ENCODE measurements at regions not wholly inside any gene's neighbourhood (a gene's known extent, or its start where the extent isn't known, plus 50 kb on each side); places are given as distances from the start of the nearest gene placed in this dataset.

GRCh38 chr20:11447371-11448100 is 470.2 kb upstream of the BTBD3 start:
- no peak for DNase-seq
- Histone ChIP-seq H3K27me3 (ENCODE audit: low read length) (no peaks in the 10 kb centered on the region), H3K9me3 (ENCODE audit: low read length) (peaks cover 6% of the 10 kb centered on the region; the same call in 1 of the 2 replicates), H2AFZ (ENCODE audit: low read length) (no peak overlapping the region), H3K36me3 (ENCODE audit: insufficient read depth, low read length) (no peaks in the 10 kb centered on the region), H3K9me2 (replicated peaks; ENCODE audit: insufficient read depth, low read length) (no peaks in the 10 kb centered on the region), H3K27ac (ENCODE audit: low read length) (no peak overlapping the region), H3K9ac (ENCODE audit: low read length) (no peak overlapping the region), H4K20me1 (ENCODE audit: insufficient read depth, low read depth, low read length) (no peaks in the 10 kb centered on the region), H3K79me2 (ENCODE audit: low read length) (no peaks in the 10 kb centered on the region), H3K4me2 (ENCODE audit: low read depth, low read length, poor library complexity, severe bottlenecking) (no peak overlapping the region), H3K4me3 (ENCODE audit: low read length) (no peak overlapping the region), H3K4me1 (ENCODE audit: low read length) (no peaks in the 10 kb centered on the region)

GRCh38 chr20:11448554-11448953 is 469.1 kb upstream of the BTBD3 start:
- no peaks in the 10 kb centered on the region for H3K36me3 ChIP-seq (ENCODE audit: insufficient read depth, low read length)
- DNase-seq, result no peak
- H3K9me2 ChIP-seq (replicated peaks; ENCODE audit: insufficient read depth, low read length), result no peaks in the 10 kb centered on the region
- H3K9me3 ChIP-seq (ENCODE audit: low read length), result peaks cover 6% of the 10 kb centered on the region; the same call in 1 of the 2 replicates
- no peaks in the 10 kb centered on the region for H3K27me3 ChIP-seq (ENCODE audit: low read length)
- H3K9ac ChIP-seq (ENCODE audit: low read length), result no peak overlapping the region
- H3K4me2 ChIP-seq (ENCODE audit: low read depth, low read length, poor library complexity, severe bottlenecking), result no peak overlapping the region
- no peaks in the 10 kb centered on the region for H3K79me2 ChIP-seq (ENCODE audit: low read length)
- H2AFZ ChIP-seq (ENCODE audit: low read length), result no peak overlapping the region
- H4K20me1 ChIP-seq (ENCODE audit: insufficient read depth, low read depth, low read length), result no peaks in the 10 kb centered on the region
- no peak overlapping the region for H3K27ac ChIP-seq (ENCODE audit: low read length)
- H3K4me3 ChIP-seq (ENCODE audit: low read length), result no peak overlapping the region
- no peaks in the 10 kb centered on the region for H3K4me1 ChIP-seq (ENCODE audit: low read length)

- H3K36me3 ChIP-seq (ENCODE audit: insufficient read depth, low read length), result no peaks in the 10 kb centered on the region
- no peak overlapping the region for H2AFZ ChIP-seq (ENCODE audit: low read length)
Measured at GRCh38 chr20:11451793-11452291, 465.9 kb upstream of the BTBD3 start.

GRCh38 chr20:11452326-11452725 is 465.4 kb upstream of the BTBD3 start:
- Histone ChIP-seq H3K27ac (ENCODE audit: low read length) (no peak overlapping the region), H3K9me3 (ENCODE audit: low read length) (peaks cover 6% of the 10 kb centered on the region; the same call in 1 of the 2 replicates), H3K4me2 (ENCODE audit: low read depth, low read length, poor library complexity, severe bottlenecking) (no peak overlapping the region), H3K9me2 (replicated peaks; ENCODE audit: insufficient read depth, low read length) (no peaks in the 10 kb centered on the region), H3K4me3 (ENCODE audit: low read length) (no peak overlapping the region), H3K27me3 (ENCODE audit: low read length) (no peaks in the 10 kb centered on the region), H4K20me1 (ENCODE audit: insufficient read depth, low read depth, low read length) (no peaks in the 10 kb centered on the region), H3K4me1 (ENCODE audit: low read length) (no peaks in the 10 kb centered on the region), H3K79me2 (ENCODE audit: low read length) (no peaks in the 10 kb centered on the region), H2AFZ (ENCODE audit: low read length) (no peak overlapping the region), H3K36me3 (ENCODE audit: insufficient read depth, low read length) (no peaks in the 10 kb centered on the region), H3K9ac (ENCODE audit: low read length) (no peak overlapping the region)
- DNase-seq, result no peak

More at GRCh38 chr20:11451793-11452291, 465.9 kb upstream of the BTBD3 start:
- Histone ChIP-seq H4K20me1 (ENCODE audit: insufficient read depth, low read depth, low read length) (no peaks in the 10 kb centered on the region), H3K9me2 (replicated peaks; ENCODE audit: insufficient read depth, low read length) (no peaks in the 10 kb centered on the region), H3K4me1 (ENCODE audit: low read length) (no peaks in the 10 kb centered on the region), H3K4me2 (ENCODE audit: low read depth, low read length, poor library complexity, severe bottlenecking) (no peak overlapping the region), H3K27me3 (ENCODE audit: low read length) (no peaks in the 10 kb centered on the region), H3K4me3 (ENCODE audit: low read length) (no peak overlapping the region), H3K79me2 (ENCODE audit: low read length) (no peaks in the 10 kb centered on the region), H3K27ac (ENCODE audit: low read length) (no peak overlapping the region), H3K9me3 (ENCODE audit: low read length) (peaks cover 6% of the 10 kb centered on the region; the same call in 1 of the 2 replicates), H3K9ac (ENCODE audit: low read length) (no peak overlapping the region)
- DNase-seq, result no peak

GRCh38 chr20:11453430-11453829 is 464.3 kb upstream of the BTBD3 start:
- Histone ChIP-seq H3K9me3 (ENCODE audit: low read length) (peaks cover 6% of the 10 kb centered on the region; the same call in 1 of the 2 replicates), H3K9ac (ENCODE audit: low read length) (no peak overlapping the region), H3K27ac (ENCODE audit: low read length) (no peak overlapping the region), H3K4me1 (ENCODE audit: low read length) (no peaks in the 10 kb centered on the region), H3K27me3 (ENCODE audit: low read length) (no peaks in the 10 kb centered on the region), H3K36me3 (ENCODE audit: insufficient read depth, low read length) (no peaks in the 10 kb centered on the region), H4K20me1 (ENCODE audit: insufficient read depth, low read depth, low read length) (no peaks in the 10 kb centered on the region), H3K79me2 (ENCODE audit: low read length) (no peaks in the 10 kb centered on the region), H2AFZ (ENCODE audit: low read length) (no peak overlapping the region), H3K4me2 (ENCODE audit: low read depth, low read length, poor library complexity, severe bottlenecking) (no peak overlapping the region), H3K9me2 (replicated peaks; ENCODE audit: insufficient read depth, low read length) (no peaks in the 10 kb centered on the region), H3K4me3 (ENCODE audit: low read length) (no peak overlapping the region)
- DNase-seq, result no peak

GRCh38 chr20:11454966-11455799 is 462.5 kb upstream of the BTBD3 start:
- Histone ChIP-seq H3K4me3 (ENCODE audit: low read length) (no peak overlapping the region), H4K20me1 (ENCODE audit: insufficient read depth, low read depth, low read length) (no peaks in the 10 kb centered on the region), H2AFZ (ENCODE audit: low read length) (no peak overlapping the region), H3K9me2 (replicated peaks; ENCODE audit: insufficient read depth, low read length) (no peaks in the 10 kb centered on the region), H3K4me2 (ENCODE audit: low read depth, low read length, poor library complexity, severe bottlenecking) (no peak overlapping the region), H3K9me3 (ENCODE audit: low read length) (no peaks in the 10 kb centered on the region), H3K9ac (ENCODE audit: low read length) (no peak overlapping the region), H3K27ac (ENCODE audit: low read length) (no peak overlapping the region), H3K36me3 (ENCODE audit: insufficient read depth, low read length) (no peaks in the 10 kb centered on the region), H3K79me2 (ENCODE audit: low read length) (no peaks in the 10 kb centered on the region), H3K4me1 (ENCODE audit: low read length) (no peaks in the 10 kb centered on the region), H3K27me3 (ENCODE audit: low read length) (no peaks in the 10 kb centered on the region)
- no peak for DNase-seq

- Histone ChIP-seq H4K20me1 (ENCODE audit: insufficient read depth, low read depth, low read length) (no peaks in the 10 kb centered on the region), H3K4me1 (ENCODE audit: low read length) (no peaks in the 10 kb centered on the region), H3K4me3 (ENCODE audit: low read length) (no peak overlapping the region), H2AFZ (ENCODE audit: low read length) (no peak overlapping the region), H3K27ac (ENCODE audit: low read length) (no peak overlapping the region), H3K9me3 (ENCODE audit: low read length) (peaks cover 6% of the 10 kb centered on the region), H3K9ac (ENCODE audit: low read length) (no peak overlapping the region), H3K79me2 (ENCODE audit: low read length) (no peaks in the 10 kb centered on the region), H3K27me3 (ENCODE audit: low read length) (no peaks in the 10 kb centered on the region), H3K9me2 (replicated peaks; ENCODE audit: insufficient read depth, low read length) (no peaks in the 10 kb centered on the region), H3K36me3 (ENCODE audit: insufficient read depth, low read length) (no peaks in the 10 kb centered on the region), H3K4me2 (ENCODE audit: low read depth, low read length, poor library complexity, severe bottlenecking) (no peak overlapping the region)
- DNase-seq, result no peak
Measured at GRCh38 chr20:11457488-11457887, 460.2 kb upstream of the BTBD3 start.
